ENCODE measurements at regions not wholly inside any gene's neighbourhood (a gene's known extent, or its start where the extent isn't known, plus 50 kb on each side); places are given as distances from the start of the nearest gene placed in this dataset.

- TF ChIP-seq, protein P1, sequence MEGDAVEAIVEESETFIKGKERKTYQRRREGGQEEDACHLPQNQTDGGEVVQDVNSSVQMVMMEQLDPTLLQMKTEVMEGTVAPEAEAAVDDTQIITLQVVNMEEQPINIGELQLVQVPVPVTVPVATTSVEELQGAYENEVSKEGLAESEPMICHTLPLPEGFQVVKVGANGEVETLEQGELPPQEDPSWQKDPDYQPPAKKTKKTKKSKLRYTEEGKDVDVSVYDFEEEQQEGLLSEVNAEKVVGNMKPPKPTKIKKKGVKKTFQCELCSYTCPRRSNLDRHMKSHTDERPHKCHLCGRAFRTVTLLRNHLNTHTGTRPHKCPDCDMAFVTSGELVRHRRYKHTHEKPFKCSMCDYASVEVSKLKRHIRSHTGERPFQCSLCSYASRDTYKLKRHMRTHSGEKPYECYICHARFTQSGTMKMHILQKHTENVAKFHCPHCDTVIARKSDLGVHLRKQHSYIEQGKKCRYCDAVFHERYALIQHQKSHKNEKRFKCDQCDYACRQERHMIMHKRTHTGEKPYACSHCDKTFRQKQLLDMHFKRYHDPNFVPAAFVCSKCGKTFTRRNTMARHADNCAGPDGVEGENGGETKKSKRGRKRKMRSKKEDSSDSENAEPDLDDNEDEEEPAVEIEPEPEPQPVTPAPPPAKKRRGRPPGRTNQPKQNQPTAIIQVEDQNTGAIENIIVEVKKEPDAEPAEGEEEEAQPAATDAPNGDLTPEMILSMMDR (IDR thresholded peaks at IDR 0.05) = no peak
- no peak for TF ChIP-seq POLR2A (IDR thresholded peaks at IDR 0.05)
These were observed 56.6 kb upstream of the WNT7B start for GRCh38 chr22:46033256-46034200.

All from ovary (tissue), 3 donors.